CD4-positive, alpha-beta T cell (primary cell): ENCODE measurements at regions not wholly inside any gene's neighbourhood (a gene's known extent, or its start where the extent isn't known, plus 50 kb on each side); places are given as distances from the start of the nearest gene placed in this dataset.

Source experiments
- ATAC-seq: fragments of 200-7000 bp; cut with Tn5 transposase; one replicate; pipeline ENCODE4 v1.10.0; 2022; ENCODE audit warnings: mild to moderate bottlenecking; ENCODE audit not compliant: poor library complexity
- CTCF ChIA-PET: fragments of 350-600 bp; sonication (Branson Sonifier 250); formaldehyde crosslinking; loops from one replicate; lab custom pipeline; 2021; ENCODE audit warnings: antibody characterized with exemption, inconsistent platforms; lab: Charles Lee
- POLR2A ChIA-PET: fragments of 350-600 bp; sonication (Branson Sonifier 250); formaldehyde crosslinking; loops from one replicate; lab custom pipeline; 2021; ENCODE audit warnings: antibody characterized with exemption, inconsistent platforms; lab: Charles Lee
- DNase-seq, 14 experiments: peaks; one replicate each; pipeline ENCODE4 v3.0.0-alpha.2; 2013 to 2020; ENCODE audit warnings: mixed read lengths in 2 of 14
- H3K27ac ChIP-seq, 2 donors: one replicate each; pipeline versions ENCODE4 v1.5.1 to v1.7.0; 2013; ENCODE audit warnings: low read length in 2 of 2, low read depth in 1 of 2, mild to moderate bottlenecking in 1 of 2
- H3K27me3 ChIP-seq, 2 experiments: 1 replicate in 1 of 2; 2 replicates in 1 of 2; pipeline versions ENCODE4 v1.6.1 to v1.7.0; 2013; ENCODE audit warnings: low read length in 2 of 2, control low read depth in 1 of 2, mild to moderate bottlenecking in 1 of 2, moderate library complexity in 1 of 2; ENCODE audit not compliant: insufficient read depth in 2 of 2, control insufficient read depth in 1 of 2
- H3K36me3 ChIP-seq: one replicate; pipeline ENCODE4 v1.6.1; 2013; ENCODE audit warnings: low read length, control low read depth; ENCODE audit not compliant: insufficient read depth
- H3K4me1 ChIP-seq: one replicate; pipeline ENCODE4 v1.6.1; 2013; ENCODE audit warnings: low read length, control low read depth; ENCODE audit not compliant: insufficient read depth
- H3K4me3 ChIP-seq: one replicate; pipeline ENCODE4 v1.5.1; 2013; ENCODE audit warnings: mild to moderate bottlenecking, low read length, moderate library complexity
- H3K9me3 ChIP-seq, 2 experiments: 1 replicate in 1 of 2; 2 replicates in 1 of 2; pipeline versions ENCODE4 v1.6.1 to v1.7.0; 2013; ENCODE audit warnings: low read length in 2 of 2, mild to moderate bottlenecking in 2 of 2, control low read depth in 1 of 2, moderate library complexity in 1 of 2; ENCODE audit not compliant: control insufficient read depth in 1 of 2, insufficient read depth in 1 of 2
- H3K27ac Mint-ChIP-seq: one replicate; pipeline ENCODE4 v1.8.0; 2020; ENCODE audit warnings: mixed read lengths
- H3K27me3 Mint-ChIP-seq: one replicate; pipeline ENCODE4 v1.8.0; 2021; ENCODE audit warnings: mixed read lengths
- H3K36me3 Mint-ChIP-seq: one replicate; pipeline ENCODE4 v1.8.0; 2021; ENCODE audit warnings: low read depth, mixed read lengths
- H3K4me1 Mint-ChIP-seq: one replicate; pipeline ENCODE4 v1.8.0; 2021; ENCODE audit warnings: low read depth, mixed read lengths
- H3K4me3 Mint-ChIP-seq: one replicate; pipeline ENCODE4 v1.8.0; 2020; ENCODE audit warnings: mild to moderate bottlenecking, mixed read lengths
- H3K9me3 Mint-ChIP-seq: one replicate; pipeline ENCODE4 v1.8.0; 2020; ENCODE audit warnings: mixed read lengths
- CTCF ChIP-seq: fragments of 200-600 bp; IDR thresholded peaks from one replicate; pipeline ENCODE4 v1.8.0; 2022; ENCODE audit warnings: antibody characterized with exemption, mild to moderate bottlenecking
- intact Hi-C, 2 experiments: fragments of 100-400 bp; cut with DNase I in 1 of 2; cut with micrococcal nuclease in 1 of 2; formaldehyde crosslinking; loops; one replicate each; pipeline versions ENCODE4 v1.15.1 to v1.9.0; 2023 to 2025; cut with DNase I, micrococcal nuclease

DNA sequence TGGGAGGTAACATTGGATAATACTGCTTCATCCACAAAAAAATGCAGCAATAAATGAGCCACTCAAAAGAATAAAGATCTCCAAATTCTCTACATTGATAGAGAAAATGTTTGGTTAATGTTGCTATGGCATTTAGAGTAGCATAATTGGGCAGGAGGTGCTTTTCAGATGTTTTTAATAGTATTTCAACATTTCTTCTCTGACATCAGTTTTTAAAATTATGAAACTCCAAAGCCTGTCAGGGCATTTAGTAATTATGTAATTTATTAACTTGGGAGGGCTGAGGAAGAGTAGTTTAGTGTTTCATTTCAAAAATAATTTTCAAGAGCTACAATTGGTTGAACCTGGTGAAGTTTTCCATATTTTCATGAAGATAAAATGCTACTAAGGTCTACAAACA lies 211.3 kb upstream of the INTU start:
- Histone ChIP-seq H3K4me1 (no peaks in the 10 kb centered on the region), H3K36me3 (no peaks in the 10 kb centered on the region), H3K4me3 (no peak overlapping the region), H3K27me3 (no peaks in the 10 kb centered on the region), H3K9me3 (peaks cover 0 to 8% of the 10 kb centered on the region in 2 experiments), H3K27ac (no peak overlapping the region)
- no peaks in the 10 kb centered on the region for H3K27me3 Mint-ChIP-seq
- no peak for ATAC-seq
- H3K36me3 Mint-ChIP-seq, result no peaks in the 10 kb centered on the region
- H3K9me3 Mint-ChIP-seq, result no peaks in the 10 kb centered on the region
- TF ChIP-seq CTCF, result no peak
- intact Hi-C loops, result no loop called here
- H3K4me1 Mint-ChIP-seq, result no peaks in the 10 kb centered on the region
- DNase-seq, result no peak
- H3K27ac Mint-ChIP-seq, result no peak overlapping the region
- ChIA-PET CTCF (no interaction called here), POLR2A (no interaction called here)
- no peak overlapping the region for H3K4me3 Mint-ChIP-seq

- peaks cover 2% of the 10 kb centered on the region for H3K9me3 Mint-ChIP-seq
- H3K4me3 ChIP-seq, result no peak overlapping the region
- no peaks in the 10 kb centered on the region for H3K36me3 ChIP-seq
- ATAC-seq, result no peak
- H3K27ac ChIP-seq, result no peak overlapping the region
- H3K27me3 ChIP-seq, result no peaks in the 10 kb centered on the region
- no peaks in the 10 kb centered on the region for H3K4me1 ChIP-seq
- ChIA-PET CTCF (no interaction called here), POLR2A (no interaction called here)
- H3K27me3 Mint-ChIP-seq, result no peaks in the 10 kb centered on the region
- H3K9me3 ChIP-seq, result peaks cover 0 to 8% of the 10 kb centered on the region in 2 experiments
- no peak for DNase-seq
- intact Hi-C loops, result no loop called here
- H3K4me1 Mint-ChIP-seq, result no peaks in the 10 kb centered on the region
- no peak overlapping the region for H3K4me3 Mint-ChIP-seq
- no peak for TF ChIP-seq CTCF
- H3K27ac Mint-ChIP-seq, result no peak overlapping the region
- H3K36me3 Mint-ChIP-seq, result no peaks in the 10 kb centered on the region
These were observed 207.4 kb upstream of the INTU start for GRCh38 chr4:127425202-127425845.

GRCh38 chr4:127425851-127426250 lies 206.9 kb upstream of the INTU start:
- intact Hi-C loops, result no loop called here
- ChIA-PET CTCF (no interaction called here), POLR2A (no interaction called here)

More at GRCh38 chr4:127425851-127426250, 206.9 kb upstream of the INTU start:
- H3K36me3 ChIP-seq, result no peaks in the 10 kb centered on the region
- ATAC-seq (no peak), DNase-seq (no peak)
- TF ChIP-seq CTCF, result no peak
- Mint-ChIP-seq H3K27me3 (no peaks in the 10 kb centered on the region), H3K4me1 (no peaks in the 10 kb centered on the region), H3K9me3 (peaks cover 2% of the 10 kb centered on the region), H3K4me3 (no peak overlapping the region), H3K27ac (no peak overlapping the region), H3K36me3 (no peaks in the 10 kb centered on the region)
- H3K4me1 ChIP-seq, result no peaks in the 10 kb centered on the region
- no peak overlapping the region for H3K4me3 ChIP-seq
- peaks cover 0 to 8% of the 10 kb centered on the region in 2 experiments for H3K9me3 ChIP-seq
- H3K27me3 ChIP-seq, result no peaks in the 10 kb centered on the region
- no peak overlapping the region for H3K27ac ChIP-seq
